A549 (cell line): ENCODE measurements at regions not wholly inside any gene's neighbourhood (a gene's known extent, or its start where the extent isn't known, plus 50 kb on each side); places are given as distances from the start of the nearest gene placed in this dataset.

Experiments
- BHLHE40 ChIP-seq: IDR thresholded peaks from 2 replicates; pipeline ENCODE4 v1.6.1; 2012; ENCODE audit warnings: low read depth, low read length, inconsistent platforms
- CBX2 ChIP-seq: fragments of 200-600 bp; sonication (generic); IDR thresholded peaks from 2 replicates; pipeline ENCODE4 v1.6.1; 2016; ENCODE audit warnings: low read depth, mild to moderate bottlenecking, borderline replicate concordance
- CTCF ChIP-seq: fragments of >200 bp; sonication (Bioruptor Twin); formaldehyde crosslinking; IDR thresholded peaks from 3 replicates; pipeline ENCODE4 v1.5.1; 2016
- HDAC2 ChIP-seq: fragments of 200-600 bp; sonication (generic); IDR thresholded peaks from 2 replicates; pipeline ENCODE4 v1.6.1; 2016
- MAZ ChIP-seq: fragments of 150-350 bp; IDR thresholded peaks from 2 replicates; pipeline ENCODE4 v1.6.1; 2014; ENCODE audit warnings: antibody characterized with exemption, low read depth, low read length, borderline replicate concordance
- POLR2A ChIP-seq: IDR thresholded peaks from 2 replicates; pipeline ENCODE4 v1.6.1; 2012; ENCODE audit warnings: mild to moderate bottlenecking, low read length
- POLR2AphosphoS2 ChIP-seq: conservative IDR thresholded peaks from 2 replicates; pipeline ENCODE4 v1.6.1; 2012; ENCODE audit warnings: low read length, improper control_type of control experiment, inconsistent platforms
- REST ChIP-seq: fragments of 200-600 bp; sonication (generic); IDR thresholded peaks from 2 replicates; pipeline ENCODE4 v1.6.1; 2016; ENCODE audit warnings: antibody characterized with exemption, mild to moderate bottlenecking, moderate library complexity
- SMC3 ChIP-seq: fragments of >200 bp; sonication (Bioruptor Twin); formaldehyde crosslinking; IDR thresholded peaks from 3 replicates; pipeline ENCODE4 v1.6.1; 2018; ENCODE audit warnings: inconsistent platforms

GRCh38 chr17:6286233-6286632, 148.7 kb downstream of the AIPL1 start:
- no peak for TF ChIP-seq CTCF
- TF ChIP-seq MAZ = no peak
- TF ChIP-seq BHLHE40 = no peak
- no peak for TF ChIP-seq POLR2A
- no peak for TF ChIP-seq POLR2AphosphoS2
- TF ChIP-seq CBX2 = no peak
- no peak for TF ChIP-seq SMC3
- TF ChIP-seq HDAC2 = no peak
- no peak for TF ChIP-seq REST
